ENCODE measurements at regions not wholly inside any gene's neighbourhood (a gene's known extent, or its start where the extent isn't known, plus 50 kb on each side); places are given as distances from the start of the nearest gene placed in this dataset.
A peak's percentile ranks its signal among the peaks of the same experiment; 100 is the strongest.

DNA sequence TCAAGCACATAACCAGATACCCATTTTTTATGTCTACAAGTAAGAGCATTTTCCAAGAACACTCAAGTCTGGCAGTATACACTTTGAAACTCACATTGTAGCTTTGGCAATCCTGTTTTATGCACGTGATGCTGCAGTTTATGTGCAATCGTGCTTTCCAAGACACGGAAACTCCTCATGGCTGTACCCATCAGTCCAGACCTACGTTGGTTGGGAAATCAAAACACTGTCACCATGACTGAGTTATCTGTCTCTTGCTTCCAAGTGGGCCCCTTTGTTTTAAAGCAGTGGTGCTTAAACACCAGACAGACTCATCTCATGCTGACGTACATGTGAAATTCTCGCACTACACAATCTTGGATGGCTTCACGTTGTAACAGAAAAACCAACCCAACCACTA, 192.8 kb downstream of the LTN1 start:
- in situ Hi-C loops (cut with HindIII; ENCODE audit: low pct_unique_long_range_greater_than_20kb, low sequenced_read_pairs) = no loop called here
- DNase-seq (ENCODE audit: low read depth, low spot score) = peak; percentile 9

DNA sequence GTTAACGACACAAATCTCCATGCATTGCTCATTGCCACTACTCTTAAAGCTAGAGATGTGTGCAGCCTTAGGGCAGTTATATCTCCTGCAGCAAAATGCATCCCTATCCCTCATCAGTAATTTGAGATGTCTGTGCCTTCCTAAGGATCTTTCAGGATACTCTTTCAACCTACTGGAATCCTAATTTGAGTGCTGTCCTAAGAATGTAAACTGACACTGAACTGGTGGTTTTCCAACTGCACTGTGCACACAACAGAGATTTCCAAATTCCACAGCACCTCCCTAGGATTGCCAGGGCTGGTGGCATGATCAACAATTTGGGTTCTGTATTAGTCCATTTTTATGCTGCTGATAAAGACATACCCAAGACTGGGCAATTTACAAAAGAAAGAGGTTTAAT, 193.9 kb downstream of the LTN1 start:
- no peak for DNase-seq (ENCODE audit: low read depth, low spot score)
- in situ Hi-C loops (cut with HindIII; ENCODE audit: low pct_unique_long_range_greater_than_20kb, low sequenced_read_pairs) = no loop called here

DNA sequence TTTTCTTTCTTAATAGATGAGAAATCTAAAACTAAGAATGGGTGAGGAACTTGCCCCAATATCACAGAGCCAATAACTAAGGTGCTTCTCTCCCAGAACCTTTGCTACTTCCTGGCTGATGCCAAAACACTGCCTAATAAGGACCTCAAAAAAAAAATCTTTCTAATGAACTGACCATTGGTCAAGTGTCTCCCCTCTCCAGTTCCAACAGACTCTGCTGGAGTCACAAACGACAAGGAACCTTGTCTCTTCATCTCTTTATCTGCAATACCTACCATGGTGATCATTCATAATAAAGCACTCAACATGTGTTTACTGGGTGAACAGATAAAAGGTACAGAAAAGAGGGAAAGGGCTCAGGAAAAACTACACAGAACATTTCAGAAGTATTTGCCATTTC, 197.4 kb downstream of the LTN1 start:
- no peak for DNase-seq (ENCODE audit: low read depth, low spot score)
- in situ Hi-C loops (cut with HindIII; ENCODE audit: low pct_unique_long_range_greater_than_20kb, low sequenced_read_pairs) = no loop called here

DNA sequence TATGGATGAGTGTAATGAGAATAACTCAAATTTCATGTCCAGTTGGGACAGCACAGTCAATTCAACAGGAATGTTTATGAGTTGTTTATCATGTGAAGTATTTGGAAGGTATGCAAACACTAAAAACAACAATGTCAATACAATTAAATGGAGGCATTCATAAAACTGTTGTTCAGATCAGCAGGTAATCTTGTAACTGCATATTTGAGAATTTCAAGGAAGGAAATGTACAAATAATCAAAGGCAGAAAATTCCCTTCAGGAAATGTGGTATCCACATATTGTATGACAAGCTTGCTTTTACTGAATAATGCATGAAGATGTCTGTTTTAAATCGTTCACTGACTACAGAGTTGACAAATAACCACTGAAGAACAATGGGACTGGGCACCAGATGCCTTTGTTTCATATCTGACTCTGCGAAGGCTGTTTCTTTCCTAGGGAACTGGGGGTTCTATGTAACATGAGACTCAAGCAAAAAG, 198.3 kb downstream of the LTN1 start:
- DNase-seq (ENCODE audit: low read depth, low spot score) = no peak
- in situ Hi-C loops (cut with HindIII; ENCODE audit: low pct_unique_long_range_greater_than_20kb, low sequenced_read_pairs) = no loop called here

DNA sequence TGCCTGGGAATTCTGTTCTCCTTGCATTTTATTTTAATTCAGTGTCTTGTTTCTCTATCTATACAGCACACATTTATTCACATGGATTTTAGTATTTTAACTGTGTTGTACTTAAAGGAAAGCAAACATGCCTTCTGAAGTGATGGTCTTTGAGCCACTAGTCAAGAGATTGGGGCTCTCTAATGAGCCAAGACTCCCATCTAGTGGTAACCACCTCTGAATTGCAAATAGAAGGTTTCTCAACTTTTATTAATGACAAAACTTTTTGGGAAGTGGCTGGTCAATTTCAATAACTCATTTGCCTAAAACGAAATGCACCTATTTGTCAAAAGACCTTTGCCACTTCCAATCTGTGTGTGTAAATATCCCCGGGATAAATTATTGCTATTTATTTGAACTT, 199.6 kb downstream of the LTN1 start:
- in situ Hi-C loops (cut with HindIII; ENCODE audit: low pct_unique_long_range_greater_than_20kb, low sequenced_read_pairs) = no loop called here
- DNase-seq (ENCODE audit: low read depth, low spot score) = peak; percentile 43

DNA sequence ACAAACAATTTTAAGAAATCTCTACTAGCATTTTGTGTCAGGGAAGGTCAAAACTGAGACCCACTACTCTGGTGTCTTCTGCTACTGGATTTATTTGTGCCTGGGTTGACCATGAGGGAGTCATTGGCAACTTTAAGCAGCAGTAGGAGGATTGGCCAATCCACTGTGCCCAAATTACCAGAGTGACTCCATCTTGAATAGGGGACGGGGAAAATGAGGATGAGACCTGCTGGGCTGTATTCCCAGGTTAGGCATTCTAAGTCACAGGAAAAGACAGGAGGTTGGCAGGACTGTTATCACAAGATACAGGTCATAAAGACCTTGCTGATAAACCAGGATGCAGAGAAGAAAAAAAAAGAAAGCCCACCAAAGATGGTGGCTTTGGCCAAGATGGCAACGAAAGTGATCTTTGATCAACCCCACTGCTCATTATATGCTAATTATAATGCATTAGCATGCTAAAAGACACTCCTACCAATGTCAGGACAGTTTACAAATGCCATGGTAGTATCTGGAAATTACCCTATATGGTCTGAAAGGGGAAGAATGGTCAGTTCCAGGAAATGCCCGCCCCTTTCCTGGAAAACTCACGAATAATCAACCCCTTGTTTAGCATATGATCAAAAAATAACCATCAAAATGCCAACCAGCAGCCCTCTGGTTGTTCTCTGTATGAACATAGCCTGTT, 200.9 kb downstream of the LTN1 start:
- no peak for DNase-seq (ENCODE audit: low read depth, low spot score)
- in situ Hi-C loops (cut with HindIII; ENCODE audit: low pct_unique_long_range_greater_than_20kb, low sequenced_read_pairs) = no loop called here

DNA sequence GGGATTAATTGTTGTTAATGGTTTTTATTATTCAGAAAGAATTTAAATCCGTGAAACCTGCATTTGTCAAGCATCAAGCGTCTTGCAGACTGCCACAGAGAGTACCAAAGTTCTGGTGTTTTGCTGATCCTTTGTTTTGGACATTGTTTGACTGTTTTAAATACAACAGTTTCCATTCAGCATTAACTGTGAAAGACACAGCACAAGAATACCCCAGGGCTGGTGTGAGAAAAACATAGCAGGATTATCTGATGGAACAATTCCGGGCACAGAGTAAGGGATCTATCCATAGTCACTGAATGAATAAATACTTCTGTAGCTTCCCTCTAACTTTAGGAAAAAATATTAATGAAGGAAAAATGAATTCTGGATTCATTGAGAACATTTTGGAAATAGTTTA, 202.3 kb downstream of the LTN1 start:
- in situ Hi-C loops (cut with HindIII; ENCODE audit: low pct_unique_long_range_greater_than_20kb, low sequenced_read_pairs) = no loop called here
- no peak for DNase-seq (ENCODE audit: low read depth, low spot score)

DNA sequence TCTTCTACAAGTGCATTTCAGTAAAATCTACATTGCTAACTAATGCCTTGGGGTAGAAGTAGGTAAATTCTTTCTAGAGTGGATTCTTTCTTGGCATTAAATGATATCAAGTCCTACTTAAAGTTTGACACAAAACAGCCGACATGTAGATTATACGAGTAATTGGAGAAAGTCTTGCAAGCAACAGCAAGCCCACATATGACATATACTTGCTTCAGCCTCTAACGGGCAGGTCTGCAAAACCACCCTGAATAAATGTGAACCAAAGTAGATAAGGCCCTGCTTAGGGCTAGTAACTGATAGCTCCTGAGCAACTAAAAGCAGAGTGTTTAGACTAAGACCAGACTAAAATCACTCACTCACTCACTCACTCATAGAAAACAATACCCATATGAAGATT, 203.2 kb downstream of the LTN1 start:
- in situ Hi-C loops (cut with HindIII; ENCODE audit: low pct_unique_long_range_greater_than_20kb, low sequenced_read_pairs) = no loop called here
- DNase-seq (ENCODE audit: low read depth, low spot score) = no peak

DNA sequence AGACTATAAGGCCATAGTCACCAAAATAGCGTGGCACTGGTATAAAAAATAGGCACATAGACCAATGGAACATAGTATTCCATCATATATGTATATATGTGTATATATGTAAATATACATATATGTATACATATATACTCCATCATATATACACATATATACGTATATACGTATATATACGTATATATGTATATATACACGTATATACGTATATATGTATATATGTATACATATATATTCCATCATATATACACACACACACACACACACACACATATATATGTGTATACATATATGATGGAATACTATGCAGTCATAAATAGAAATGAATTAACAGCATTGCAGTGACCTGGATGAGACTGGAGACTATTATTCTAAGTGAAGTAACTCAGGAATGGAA, 204.6 kb downstream of the LTN1 start:
- in situ Hi-C loops (cut with HindIII; ENCODE audit: low pct_unique_long_range_greater_than_20kb, low sequenced_read_pairs) = no loop called here

DNA sequence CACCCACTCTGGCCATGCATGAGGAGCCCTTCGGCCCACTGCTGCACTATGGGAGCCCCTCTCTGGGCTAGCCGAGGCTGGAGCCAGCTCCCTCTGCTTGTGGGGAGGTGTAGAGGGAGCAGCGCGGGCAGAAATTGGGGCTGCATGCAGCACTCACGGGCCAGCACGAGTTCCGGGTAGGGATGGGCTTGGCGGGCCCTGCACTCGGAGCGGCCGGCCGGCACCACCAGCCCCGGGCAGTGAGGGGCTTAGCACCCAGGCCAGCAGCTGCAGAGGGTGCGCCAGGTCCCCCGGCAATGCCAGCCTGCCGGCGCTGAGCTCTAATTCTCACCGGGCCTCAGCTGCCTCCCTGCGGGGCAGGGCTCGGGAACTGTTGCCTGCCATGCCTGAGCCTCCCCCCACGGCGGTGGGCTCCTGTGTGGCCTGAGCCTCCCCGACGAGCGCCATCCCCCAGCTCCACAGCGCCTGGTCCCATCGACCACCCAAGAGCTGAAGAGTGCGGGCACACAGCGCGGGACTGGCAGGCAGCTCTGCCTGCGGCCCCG, 209.0 kb downstream of the LTN1 start:
- in situ Hi-C loops (cut with HindIII; ENCODE audit: low pct_unique_long_range_greater_than_20kb, low sequenced_read_pairs) = no loop called here
- no peak for DNase-seq (ENCODE audit: low read depth, low spot score)

More for the DNA sequence above, 204.6 kb downstream of the LTN1 start:
- no peak for DNase-seq (ENCODE audit: low read depth, low spot score)

DNA sequence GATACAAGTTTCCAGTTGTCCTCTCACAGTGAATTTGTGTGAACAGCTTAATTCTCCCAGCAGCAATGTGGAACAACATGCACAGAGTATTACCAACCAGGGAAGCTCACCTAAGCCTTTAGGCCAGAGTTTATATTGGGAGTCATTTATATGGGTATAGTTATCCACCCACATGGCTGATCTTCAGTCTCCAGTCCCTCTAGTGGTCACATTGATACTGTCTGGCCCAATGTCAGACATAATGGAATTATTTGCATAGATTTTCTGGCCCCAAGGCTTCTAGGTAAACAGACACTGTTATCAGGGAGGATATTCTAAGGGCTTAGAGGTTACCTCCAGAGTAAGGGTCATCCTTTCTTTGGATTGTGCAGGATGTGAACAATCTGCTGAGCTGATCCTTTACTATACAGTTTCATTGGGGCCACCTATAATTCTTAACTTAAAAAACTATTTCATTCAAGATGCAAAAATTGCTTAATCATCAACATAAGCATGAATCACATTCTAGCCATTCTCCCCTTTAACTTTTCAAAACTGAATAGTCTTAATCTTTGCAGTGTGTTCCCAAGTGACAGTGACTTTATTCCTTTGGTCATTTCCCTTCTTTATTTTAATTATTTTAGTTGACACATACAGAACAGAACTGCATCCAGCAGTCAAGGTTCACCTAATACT, 210.9 kb downstream of the LTN1 start:
- peak; percentile 56 for DNase-seq (ENCODE audit: low read depth, low spot score)
- in situ Hi-C loops (cut with HindIII; ENCODE audit: low pct_unique_long_range_greater_than_20kb, low sequenced_read_pairs) = no loop called here

DNA sequence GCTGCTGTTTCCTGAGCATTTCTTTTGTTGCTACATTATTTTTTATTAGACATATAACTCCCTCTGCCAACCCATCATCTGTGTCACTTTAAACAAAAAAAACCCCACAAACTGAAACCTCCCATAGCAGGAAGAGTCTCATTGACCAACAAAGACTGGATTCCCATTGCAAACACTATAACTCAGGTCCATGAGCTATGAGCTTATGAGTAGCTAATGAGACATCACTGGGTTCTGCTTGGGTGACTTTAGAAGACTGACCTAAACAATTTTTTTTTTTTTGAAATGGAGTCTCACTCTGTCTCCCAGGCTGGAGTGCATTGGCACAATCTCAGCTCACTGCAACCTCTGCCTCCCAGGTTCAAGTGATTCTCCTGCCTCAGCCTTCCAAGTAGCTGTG, 212.8 kb downstream of the LTN1 start:
- DNase-seq (ENCODE audit: low read depth, low spot score) = no peak
- in situ Hi-C loops (cut with HindIII; ENCODE audit: low pct_unique_long_range_greater_than_20kb, low sequenced_read_pairs) = no loop called here

DNA sequence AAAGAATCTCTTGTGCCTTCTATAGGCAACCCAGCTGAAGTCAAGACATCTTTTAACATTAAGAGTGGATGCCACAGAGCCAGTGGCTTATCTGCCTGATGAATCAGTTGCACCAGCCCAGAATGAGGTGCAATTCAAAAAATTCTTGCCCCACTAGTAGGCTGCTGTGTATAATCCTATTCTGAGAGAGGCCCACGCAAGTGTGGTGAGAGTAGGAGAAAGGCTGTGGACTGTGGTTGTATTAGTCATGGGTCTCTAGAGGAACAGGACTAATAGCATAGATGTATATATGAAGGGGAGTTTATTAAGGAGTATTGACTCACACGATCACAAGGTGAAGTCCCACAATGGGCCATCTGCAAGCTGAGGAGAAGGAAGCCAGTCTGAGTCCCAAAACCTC, 216.4 kb downstream of the LTN1 start:
- peak; percentile 8 for DNase-seq (ENCODE audit: low read depth, low spot score)
- in situ Hi-C loops (cut with HindIII; ENCODE audit: low pct_unique_long_range_greater_than_20kb, low sequenced_read_pairs) = no loop called here

DNA sequence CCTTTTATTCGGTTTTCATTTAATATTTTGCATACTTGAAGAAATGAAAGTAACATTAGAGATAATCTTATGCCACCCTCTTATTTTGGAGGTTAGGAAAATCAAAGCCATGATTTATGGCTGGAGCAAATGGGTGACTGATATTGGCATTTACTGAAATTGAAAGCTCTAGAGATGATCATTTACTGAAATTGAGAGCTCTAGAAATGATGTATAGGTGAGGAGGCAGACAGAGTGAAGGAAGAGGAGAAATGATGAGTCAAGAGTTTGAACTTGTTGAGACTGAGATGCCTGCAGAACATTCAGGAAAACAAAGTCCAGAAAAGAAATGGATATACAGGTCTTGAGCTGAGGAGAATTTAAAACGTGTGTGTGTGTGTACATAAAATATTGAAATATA, 217.6 kb downstream of the LTN1 start:
- in situ Hi-C loops (cut with HindIII; ENCODE audit: low pct_unique_long_range_greater_than_20kb, low sequenced_read_pairs) = no loop called here
- DNase-seq (ENCODE audit: low read depth, low spot score) = no peak

DNA sequence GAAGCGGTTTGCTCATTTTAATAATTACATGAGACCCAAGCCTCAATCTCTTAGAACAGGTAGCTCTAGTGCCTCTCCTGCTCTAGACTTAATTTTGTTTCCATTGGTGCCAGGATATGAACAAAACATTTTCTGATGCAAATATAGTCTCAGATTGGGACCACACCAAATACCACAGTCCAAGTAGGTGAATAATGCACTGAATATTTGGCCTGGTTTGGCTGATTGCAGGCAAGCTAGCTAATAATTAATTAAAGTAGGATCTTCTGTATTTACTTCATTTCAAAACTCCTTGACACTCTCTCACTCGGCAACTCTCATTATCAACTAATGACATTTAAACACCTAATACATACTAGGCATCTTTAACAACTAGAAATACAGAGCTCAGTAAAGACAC, 219.6 kb downstream of the LTN1 start:
- in situ Hi-C loops (cut with HindIII; ENCODE audit: low pct_unique_long_range_greater_than_20kb, low sequenced_read_pairs) = no loop called here
- no peak for DNase-seq (ENCODE audit: low read depth, low spot score)

DNA sequence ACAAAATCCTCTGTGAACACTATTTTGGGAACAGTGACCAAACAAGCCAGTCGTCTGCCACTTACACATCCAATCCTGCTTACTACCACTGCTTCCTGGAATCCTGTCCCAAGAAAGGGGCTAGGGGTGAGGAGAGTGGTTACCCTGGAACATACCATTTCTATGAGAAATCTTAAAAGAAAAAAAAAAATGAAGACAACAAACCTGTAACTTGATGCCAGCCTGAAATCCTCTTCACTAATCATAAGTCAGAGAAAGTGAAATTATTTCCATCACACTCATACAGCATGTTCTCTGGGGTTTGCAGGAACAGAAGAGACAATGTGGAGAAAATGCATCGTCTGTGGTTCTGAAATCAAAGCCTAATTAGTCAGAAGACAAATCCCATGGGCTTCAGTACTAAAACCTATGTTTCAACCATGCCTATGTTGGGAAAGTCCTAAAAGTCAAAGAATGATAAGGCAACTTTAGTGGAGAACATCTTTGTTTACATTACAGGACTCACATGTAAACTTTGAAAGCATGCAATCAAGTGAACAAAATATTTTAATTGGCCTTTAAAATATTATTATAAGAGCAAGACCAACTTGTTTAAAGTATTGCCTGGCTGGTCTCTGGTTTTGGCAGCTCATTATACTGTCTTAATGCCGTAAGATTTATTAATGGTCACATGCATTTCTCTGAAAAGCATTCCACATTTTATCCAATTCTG, 220.7 kb downstream of the LTN1 start:
- in situ Hi-C loops (cut with HindIII; ENCODE audit: low pct_unique_long_range_greater_than_20kb, low sequenced_read_pairs) = no loop called here
- no peak for DNase-seq (ENCODE audit: low read depth, low spot score)

DNA sequence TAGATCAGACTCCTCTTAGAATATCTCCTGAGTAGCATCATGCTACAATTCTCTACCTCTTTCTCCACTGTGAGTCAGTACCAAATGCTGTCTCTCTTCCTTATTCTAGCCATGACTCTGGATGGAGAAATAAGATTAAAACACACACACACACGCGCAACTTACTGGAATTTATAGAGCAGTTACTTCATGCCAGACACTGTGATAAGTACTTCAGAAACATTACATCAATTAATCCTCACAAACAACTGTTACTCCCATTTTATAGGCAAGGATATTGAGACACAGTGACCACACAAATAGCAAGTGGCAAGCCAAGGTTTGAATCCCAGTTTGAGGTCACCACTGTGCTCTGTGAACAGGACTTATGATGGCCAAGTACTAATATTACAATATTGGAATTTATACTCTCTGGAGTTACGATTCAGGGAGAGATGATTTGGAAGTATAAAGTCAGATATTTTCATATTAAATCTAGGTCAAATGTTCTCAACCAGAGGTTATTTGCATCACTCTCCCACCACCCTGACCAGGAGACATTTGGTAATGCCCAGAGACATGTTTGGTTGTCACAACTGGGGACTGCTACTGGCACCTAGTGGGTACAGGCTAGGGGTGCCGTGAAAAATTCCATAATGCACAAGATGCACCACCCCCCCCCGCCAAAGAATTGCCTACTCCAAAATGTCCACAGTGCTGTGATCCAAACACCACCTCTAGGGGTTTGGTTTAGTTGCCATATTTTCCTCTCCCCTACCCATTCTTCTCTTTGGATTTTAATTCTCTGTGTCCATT, 221.6 kb downstream of the LTN1 start:
- DNase-seq (ENCODE audit: low read depth, low spot score) = no peak
- in situ Hi-C loops (cut with HindIII; ENCODE audit: low pct_unique_long_range_greater_than_20kb, low sequenced_read_pairs) = no loop called here

DNA sequence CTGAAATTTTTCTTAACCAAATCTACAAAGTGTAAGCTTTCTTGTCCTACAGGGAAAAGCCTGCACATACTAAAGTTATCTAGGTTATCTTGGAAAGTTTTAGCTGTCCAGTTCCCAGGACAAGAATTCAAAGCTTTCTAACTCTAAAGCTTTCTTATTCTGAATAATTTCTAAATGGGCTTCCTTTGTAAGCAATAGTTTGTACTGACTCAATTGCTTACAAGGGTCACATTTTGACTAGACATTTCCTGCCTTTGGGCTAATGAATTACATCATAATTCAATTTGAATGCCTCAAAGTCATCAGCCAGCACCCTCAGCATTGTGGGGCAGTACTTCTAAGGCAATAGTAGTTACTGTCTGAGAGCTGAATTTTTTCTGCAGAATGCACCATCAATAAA, 223.0 kb downstream of the LTN1 start:
- in situ Hi-C loops (cut with HindIII; ENCODE audit: low pct_unique_long_range_greater_than_20kb, low sequenced_read_pairs) = no loop called here
- peak; percentile 10 for DNase-seq (ENCODE audit: low read depth, low spot score)

Data from SK-MEL-5 (cell line).